GM19452 (cell line): ENCODE measurements at regions not wholly inside any gene's neighbourhood (a gene's known extent, or its start where the extent isn't known, plus 50 kb on each side); places are given as distances from the start of the nearest gene placed in this dataset.

Experiments used
- ATAC-seq: cut with Tn5 transposase; IDR thresholded peaks from one replicate; pipeline ENCODE4 v1.9.1; 2021; ENCODE audit not compliant: unreplicated experiment

DNA sequence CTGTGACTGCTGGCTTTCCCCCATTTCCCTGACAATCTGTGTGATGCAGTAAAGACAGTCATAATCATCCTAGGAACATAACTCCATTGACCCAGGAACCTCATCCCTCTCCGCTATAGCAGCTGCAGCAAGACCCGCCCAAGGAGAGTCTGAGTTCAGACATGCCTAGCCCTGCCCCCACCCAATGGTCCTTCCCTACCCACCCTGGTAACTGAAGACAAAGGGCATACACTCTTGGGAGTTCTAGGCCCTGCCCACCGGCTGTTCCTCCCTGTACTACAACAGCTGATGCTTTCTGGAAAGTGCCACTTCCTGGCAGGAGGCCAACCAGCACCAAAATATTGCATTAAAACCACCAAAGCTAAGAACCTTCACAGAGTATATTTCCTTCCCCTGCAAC lies 1035.6 kb downstream of the C4orf33 start:
- ATAC-seq, result no peak

DNA sequence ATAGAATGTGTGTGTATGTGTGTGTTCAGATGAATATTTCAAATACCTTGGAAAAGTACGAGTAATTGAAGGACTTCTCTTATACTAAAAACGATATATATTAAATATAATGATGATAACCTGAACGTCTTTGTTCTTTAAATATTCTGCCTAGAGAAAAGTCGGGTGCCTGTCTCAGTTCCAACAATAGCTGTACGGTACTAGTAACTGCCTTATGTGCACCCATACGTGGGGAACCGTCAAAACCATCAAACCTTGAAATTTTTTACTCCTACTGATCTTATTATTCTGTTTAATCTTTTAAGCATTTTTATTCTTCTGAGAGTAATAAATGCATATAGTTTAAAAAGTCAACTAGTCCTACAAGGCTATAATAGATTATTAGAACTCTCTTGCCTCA lies 1045.7 kb downstream of the C4orf33 start:
- ATAC-seq, result no peak

DNA sequence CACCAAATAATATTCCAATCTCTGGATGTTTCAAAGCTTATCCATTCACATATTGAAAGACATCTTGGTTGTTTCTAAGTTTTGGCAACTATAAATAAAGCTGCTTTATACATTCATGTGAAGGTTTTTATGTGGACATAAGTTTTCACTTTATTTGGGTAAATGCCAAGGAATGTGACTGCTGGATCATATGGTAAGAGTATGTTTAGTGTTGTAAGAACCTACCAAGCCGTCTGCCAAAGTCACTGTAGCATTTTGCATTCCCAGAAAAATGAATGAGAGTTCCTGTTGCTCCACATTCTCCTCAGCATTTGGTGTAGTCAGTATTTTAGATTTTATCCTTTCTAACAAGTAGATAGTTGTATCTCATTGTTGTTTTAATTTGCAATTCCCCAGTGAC lies 1047.7 kb downstream of the C4orf33 start:
- no peak for ATAC-seq

DNA sequence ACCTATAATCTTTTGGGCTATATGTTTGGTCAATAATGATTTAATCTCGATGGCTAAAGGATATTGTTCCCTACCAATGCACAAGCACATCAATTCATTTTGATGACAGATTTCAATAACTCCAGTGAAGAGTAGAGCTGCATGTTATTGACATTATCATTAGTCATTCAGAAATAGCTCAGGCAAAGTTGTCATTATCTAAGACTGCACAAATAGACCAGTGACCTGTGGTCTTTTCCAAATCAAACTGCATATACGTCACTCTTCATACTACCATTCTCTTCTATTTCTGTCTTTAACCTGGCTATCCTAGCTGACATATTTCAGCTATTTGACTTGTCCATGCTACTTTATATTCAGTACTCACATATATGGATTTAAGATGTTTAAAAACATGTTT lies 1050.8 kb downstream of the C4orf33 start:
- no peak for ATAC-seq

DNA sequence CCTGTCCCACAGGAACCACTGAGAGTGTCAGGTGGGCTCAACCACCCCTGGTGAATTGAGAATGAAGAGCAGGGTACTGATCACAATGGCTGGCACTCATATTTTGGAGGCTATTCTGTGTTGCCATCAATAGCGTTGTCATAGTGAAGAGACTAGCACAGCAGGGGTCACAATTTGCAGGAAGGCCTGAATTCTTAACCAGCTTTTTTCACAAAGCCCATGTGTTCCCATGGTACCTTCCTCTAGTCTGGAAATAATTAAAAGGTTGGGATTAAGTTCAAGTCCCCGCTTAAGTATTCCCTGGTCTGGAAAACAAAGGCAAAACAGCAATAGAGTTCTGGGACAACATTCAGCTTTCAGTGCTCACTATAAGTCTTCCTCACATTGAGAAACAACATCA lies 1051.7 kb downstream of the C4orf33 start:
- no peak for ATAC-seq

DNA sequence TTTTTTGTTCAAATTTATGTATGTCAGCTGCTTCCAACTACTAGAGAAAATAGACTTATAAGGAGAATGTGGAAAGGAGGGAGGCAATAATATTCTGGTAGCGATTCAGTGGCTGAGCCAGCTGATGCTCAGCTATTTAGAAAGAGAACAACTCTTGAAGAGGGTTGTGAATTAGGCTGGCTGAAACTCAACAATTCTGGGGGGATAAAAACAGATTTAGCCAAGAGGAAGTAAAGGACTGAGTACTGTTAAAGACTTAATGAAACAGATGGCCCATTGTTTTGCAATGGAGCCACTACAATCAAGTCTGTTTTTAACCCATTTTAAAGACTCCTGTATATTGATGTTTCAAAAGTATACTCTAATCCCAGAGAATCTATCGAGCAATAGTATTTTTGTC lies 1058.9 kb downstream of the C4orf33 start:
- ATAC-seq, result no peak

DNA sequence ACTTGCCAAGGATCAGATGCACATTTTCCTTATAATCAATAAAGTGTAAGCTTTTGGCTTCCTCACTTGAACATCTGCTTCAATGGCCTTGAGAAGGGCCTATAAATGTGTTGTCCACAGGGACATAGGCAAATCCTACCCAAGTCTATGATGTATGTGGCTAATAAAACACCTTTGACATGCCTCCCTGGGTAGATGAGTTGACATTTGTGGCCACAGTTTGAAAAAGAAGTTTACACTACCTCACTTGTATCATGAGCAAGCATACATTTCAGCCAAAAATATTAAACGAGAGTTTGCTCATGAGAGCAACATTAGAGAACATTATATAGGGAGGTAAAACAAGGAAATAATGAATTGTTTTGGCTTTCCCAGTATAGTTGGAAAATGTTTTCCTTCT lies 1067.7 kb downstream of the C4orf33 start:
- no peak for ATAC-seq

DNA sequence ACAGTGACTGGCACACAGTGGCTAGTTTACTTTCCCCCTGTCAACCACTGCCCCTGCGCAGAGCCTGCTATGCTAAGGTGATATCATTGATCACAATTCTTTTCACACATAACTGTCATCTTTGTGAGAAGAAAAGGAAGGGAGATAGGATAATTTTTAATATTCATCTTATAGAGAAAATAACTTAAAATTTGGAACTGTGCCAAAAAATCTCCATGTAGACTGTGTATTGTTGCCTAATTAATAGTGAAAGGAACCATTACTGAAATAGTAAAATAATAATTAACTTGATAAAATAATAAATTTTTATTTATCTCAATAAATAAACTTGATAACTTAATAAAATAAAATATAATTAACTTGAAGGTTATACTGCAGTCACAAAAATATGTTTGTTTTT lies 1069.4 kb downstream of the C4orf33 start:
- no peak for ATAC-seq

DNA sequence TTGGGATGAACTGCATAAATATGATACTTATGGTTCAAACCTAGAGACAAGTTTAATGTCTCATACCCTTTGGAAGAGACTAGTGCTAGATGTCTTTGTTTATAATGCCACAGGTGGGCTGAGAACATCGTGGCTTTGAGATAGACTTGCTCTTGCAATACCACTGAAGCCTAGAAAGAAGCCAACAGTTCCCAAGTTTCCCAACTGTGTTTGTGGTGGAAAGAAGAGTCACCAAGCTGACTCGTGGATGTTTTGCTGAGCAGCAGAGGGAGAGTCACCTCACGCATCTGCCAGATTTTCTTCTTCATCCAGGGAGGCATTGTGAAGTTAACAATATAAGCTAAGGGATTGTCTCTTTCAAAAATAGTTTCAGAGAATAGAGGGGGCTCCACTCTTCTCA lies 1076.2 kb downstream of the C4orf33 start:
- ATAC-seq, result no peak

DNA sequence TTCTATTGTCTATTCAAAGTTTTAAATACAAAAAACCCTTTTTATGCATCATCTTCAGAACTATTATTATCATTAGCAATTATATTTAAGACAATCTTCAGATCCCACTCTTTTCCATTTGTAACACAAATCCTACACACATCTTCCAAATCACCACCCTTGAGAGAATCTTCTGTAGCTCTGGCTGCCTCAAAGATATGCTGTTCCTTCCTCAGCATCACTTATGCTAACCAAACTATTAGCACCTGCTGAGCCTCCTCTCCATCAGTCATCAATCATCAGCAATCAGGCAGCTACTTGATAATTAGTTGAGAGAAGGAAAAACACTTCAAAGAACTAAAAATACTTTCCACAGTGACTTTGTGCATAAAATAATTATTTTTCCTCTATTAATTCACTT lies 1082.2 kb downstream of the C4orf33 start:
- no peak for ATAC-seq

DNA sequence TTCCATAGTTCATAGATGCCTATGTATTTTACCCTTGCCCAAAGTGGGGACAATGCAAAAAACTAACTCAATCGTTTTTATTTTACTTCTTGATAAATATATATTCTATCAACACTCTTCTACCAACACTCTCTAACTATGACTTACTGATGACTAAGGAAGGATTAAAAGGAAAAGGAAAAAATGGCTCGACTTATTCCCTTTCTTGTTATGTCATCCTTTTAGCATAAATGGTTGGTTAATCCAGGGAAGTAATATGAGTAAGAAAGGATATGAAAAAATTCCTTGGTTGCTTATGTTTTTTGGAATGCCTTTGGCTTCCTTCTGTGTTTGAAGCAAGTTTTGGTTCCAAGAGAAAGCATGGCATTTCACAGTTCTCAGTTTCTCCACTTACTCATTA lies 1087.1 kb downstream of the C4orf33 start:
- no peak for ATAC-seq

DNA sequence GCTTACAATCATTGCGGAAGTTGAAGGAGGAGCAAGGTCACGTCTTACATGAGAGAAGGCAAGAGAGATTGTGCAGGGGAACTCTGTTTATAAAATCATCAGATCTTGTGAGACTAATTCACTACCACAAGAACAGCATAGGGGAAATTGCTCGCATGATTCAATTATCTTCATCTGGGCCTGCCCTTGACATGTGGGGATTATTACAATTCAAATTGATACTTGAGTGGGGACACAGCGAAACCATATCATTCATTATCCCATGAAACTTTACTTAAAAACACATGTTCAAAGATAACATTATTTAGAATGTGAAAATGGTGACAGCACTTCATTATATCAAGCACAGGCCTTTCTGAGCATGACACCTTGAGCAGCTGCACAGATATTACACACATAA lies 1087.8 kb downstream of the C4orf33 start:
- no peak for ATAC-seq

DNA sequence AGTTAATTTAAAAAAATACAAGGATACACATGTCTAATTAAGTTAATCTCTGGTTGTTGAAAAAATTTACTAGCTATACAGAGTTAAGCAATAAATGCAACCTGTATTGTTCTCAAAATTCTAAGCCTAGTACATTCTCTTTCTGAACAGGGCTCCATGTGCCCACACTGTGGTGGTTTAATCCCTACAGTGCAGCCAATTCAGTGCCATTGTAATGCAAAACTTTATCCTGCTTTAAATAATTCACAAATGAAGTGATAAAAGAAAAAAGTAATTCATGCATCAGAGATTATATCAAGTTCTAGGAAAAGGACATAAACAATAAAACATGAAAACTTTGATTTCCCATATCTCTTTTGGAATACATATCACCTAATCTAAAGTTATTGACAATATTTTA lies 1089.2 kb downstream of the C4orf33 start:
- ATAC-seq, result no peak

DNA sequence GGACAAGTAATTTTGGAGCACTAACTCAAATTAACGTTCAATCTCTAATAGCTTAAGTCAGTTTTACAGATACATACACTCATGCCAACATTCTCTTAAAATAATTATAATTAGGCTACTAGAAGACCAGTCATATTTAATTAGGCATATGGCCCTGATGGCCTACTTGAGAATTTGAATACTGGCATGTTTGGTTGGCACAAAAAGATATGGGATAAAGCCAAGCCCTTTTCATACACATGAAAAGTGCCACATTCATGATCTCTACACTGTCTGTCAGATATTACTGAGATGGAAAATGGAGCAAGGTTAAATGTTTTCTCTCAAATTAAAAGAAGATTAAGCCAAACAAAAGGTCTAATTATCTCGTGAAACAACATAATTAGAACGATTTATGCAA lies 1091.0 kb downstream of the C4orf33 start:
- ATAC-seq, result no peak

DNA sequence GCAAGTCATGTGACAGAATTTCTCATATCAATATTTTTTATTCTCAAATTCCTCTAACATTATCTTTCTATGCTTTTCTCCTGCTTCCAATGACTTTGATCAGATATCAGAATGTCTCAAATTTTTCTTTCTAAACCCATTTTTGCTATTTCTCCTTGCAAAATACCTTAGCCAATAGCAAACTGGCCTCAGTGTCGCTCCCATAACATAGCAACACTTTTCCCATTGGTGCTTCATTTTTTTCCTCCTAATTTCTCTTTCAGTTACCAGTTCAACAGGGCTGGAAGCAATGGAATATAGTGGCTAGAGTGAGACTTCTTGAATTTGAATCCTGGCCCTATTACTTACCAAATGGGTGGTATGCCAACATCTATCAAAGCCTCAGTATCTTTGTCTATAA lies 1091.6 kb downstream of the C4orf33 start:
- ATAC-seq, result no peak

DNA sequence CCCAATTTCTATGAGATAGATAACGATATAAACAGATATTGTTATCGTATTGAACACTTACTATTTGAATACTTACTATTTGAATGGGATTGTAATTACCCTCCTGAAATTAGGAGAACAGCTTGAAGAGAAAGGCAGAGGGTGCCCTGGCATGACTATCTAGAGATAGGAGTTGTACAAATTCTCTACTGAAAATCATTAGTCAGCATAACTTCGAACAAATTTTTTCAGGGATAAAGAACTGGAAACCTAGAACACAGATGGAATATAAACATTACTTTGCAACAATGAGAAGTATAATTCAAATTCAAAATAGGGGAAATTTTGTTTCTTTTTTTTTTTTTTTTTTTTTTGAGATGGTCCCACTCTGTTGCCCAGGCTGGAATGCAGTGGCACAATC lies 1096.8 kb downstream of the C4orf33 start:
- no peak for ATAC-seq

DNA sequence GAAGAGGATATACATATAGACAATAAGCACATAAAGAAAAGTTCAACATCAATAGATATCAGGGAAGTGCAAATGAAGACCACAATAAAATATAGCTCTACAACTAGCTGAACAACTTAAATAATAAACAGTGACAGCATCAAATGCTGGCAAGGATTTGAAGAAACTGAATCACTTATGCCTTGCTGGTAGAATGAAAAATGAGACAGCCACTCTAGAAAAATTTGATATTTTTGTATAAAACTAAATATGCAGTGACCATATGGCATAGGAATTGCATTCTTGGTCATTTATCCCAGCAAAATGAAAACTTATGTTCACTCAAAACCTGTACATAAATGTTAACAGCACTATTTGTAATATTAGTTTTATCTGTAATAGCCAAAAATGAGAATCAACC lies 1102.0 kb downstream of the C4orf33 start:
- ATAC-seq, result no peak

DNA sequence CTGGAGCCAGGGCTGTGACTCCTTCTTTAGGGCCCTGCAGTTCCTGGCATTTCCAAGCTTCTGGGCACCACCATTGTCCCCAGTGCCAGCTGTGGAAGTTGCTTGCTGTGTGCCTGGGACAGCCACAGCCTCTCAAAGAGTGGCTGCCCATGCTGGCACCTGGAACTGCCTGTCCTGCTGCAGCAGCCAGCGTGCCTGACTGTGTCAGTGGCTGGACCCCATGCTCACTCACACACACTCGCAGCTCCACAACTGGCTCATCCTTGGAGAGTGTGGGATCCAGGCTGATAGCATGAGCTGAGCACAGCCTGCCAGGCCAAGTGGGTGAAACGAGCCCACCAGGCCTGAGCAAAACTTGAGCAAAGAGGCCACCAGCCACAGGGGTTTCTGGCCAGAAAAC lies 1107.6 kb downstream of the C4orf33 start:
- no peak for ATAC-seq

DNA sequence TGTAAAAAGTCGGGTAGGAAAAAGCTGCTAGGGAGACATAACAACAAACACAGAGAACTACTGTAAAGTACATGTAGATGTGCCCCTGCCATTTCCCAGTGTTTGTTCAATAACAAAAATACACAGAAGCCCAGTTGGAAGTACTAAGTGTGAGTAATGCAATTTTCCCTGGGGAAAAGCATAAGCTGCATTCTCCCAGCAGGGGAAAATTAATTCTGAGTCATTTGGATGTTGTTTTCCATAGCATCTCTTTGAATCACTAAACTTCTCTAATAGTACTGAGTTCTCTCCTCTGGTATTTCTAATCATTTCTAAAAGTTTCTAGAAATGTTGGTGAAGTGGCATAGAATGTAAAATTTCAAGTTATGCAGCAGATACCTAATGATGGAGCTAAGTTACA lies 1114.9 kb downstream of the C4orf33 start:
- ATAC-seq, result no peak

DNA sequence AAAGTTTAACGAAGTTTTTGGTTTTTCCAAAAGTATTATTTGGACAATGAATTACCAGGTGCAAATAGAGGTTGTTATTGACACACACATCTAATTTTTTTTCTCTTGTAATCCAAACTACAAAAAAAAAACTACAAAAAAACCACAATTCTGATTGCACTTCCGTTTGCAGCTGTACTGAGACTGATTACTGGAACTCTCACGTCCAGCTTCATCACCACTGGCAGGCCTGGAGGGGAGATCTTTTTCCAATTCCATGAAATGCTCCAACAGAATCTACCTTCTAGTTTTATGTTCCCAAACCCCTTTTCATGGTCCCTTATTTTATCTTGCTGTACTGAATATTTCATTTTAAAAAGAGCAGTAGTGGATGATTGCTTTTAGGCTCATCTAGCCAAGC lies 1118.3 kb downstream of the C4orf33 start:
- no peak for ATAC-seq

DNA sequence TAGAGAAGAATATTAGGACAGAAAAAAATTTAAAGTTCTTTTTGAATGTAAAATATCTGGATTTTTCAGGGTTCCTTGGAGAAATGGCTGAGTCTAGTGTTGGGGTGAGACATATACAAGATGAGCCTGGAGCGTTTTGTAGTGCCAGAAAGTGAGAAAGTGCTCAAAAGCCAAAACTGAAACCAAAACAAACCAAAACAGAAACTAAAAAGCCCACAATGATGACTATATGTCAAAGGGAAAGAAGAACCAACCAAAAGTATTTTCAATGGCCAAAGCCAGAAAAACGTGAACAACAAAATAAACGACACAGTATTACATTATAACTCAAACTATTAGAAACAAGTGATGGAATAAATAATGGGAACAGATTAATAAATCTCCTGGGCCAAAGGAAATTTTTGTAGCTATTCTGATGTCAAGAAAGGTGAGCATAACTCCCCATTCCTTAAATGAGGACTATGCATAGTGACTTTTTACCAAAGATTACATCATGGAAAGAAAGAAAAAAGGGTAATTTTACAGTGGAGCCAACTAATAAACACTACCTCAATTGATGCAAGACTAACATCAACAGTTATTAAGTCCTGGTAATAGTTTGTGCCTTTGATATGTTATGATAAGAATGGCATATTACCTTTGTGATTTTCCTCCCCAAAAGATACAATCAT lies 1137.6 kb downstream of the C4orf33 start:
- ATAC-seq, result peak; percentile 98

DNA sequence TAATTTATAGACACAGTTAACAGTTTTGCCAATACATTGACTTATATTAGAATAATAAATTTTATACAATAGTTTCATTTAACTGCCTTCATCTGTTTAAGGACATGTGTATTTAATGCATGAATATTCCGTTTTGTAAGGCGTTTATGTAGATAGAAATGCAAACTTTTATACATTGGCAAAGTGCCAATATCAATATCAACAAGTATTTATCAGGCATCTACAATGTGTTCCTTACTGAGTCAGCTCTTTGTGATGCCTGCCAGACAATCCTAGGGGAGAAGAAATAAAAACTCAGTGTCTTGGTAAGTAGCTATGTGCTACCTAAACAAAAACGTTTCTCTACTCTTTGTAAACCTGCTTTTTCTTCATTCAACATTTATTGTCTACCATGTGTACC lies 1142.2 kb downstream of the C4orf33 start:
- ATAC-seq, result no peak

DNA sequence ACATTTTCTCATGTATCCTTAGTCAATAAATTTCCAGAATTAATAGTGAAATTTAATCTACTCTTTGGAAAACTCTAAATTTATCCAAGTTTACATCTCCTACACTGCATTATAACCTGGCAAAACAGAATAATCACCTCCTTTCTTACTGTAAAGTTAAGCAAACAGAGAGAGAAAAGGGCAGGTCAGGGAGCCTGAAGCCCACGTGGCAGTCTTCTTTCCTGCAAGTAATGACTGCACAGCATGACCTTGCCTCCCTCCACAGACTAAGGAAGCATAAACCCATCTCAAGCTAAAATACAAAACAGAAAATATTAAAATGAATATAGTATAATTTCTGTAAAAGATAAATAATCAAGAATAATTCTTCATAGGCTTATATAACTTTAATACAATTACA lies 1153.0 kb downstream of the C4orf33 start:
- no peak for ATAC-seq

DNA sequence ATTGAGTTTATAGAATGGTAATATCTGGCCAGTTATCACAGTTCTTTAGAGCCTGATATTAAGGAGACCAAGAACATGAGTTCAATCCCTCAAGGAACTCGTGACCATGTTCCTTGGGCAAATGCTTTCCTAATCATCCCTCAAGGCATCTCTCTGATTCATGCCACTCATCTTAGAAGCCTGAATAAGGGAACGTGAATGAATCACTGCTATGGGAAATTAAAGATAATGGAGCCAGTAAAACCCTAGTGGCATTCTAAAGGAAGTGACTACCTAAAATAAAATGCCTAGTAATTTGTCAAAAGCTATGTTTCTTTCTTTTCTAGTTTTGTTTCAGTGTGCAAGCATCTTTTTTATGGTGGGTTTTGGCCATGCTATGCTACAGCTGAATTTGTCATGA lies 1161.3 kb downstream of the C4orf33 start:
- no peak for ATAC-seq
